Right renal pelvis (tissue), 4 donors: ENCODE measurements at regions not wholly inside any gene's neighbourhood (a gene's known extent, or its start where the extent isn't known, plus 50 kb on each side); places are given as distances from the start of the nearest gene placed in this dataset.

Source experiments
- DNase-seq, 4 donors: peaks; one replicate each; pipeline ENCODE4 v3.0.0-alpha.2; 2013; ENCODE audit warnings: low read depth in 4 of 4, low spot score in 3 of 4, missing footprints in 1 of 4

DNA sequence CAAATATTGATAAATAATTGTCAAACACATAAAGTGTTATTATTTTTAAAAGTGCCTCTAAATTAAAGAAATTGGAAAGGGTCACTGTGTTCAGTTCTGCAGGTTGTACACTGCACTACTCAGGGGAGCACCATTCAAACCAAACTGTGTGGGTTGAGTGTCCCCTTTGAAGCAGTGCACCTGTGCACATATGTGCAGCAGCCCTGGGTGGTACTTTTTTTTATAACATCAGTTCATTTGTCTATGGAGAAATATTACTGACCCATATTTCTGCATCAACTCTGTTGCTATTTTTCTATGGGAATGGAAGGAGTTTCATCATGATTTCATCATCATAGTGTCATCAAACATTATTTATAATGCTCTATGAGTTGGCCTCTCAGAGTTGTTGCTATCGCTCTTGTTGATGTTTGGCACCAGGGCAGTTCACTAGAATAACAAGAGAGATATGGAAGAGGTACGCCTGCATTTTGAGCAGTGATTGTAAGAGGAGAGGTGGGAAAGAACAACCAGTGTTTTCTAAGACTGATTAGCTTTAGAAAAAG is 457.6 kb downstream of the TFAP2A start:
- no peak for DNase-seq

DNA sequence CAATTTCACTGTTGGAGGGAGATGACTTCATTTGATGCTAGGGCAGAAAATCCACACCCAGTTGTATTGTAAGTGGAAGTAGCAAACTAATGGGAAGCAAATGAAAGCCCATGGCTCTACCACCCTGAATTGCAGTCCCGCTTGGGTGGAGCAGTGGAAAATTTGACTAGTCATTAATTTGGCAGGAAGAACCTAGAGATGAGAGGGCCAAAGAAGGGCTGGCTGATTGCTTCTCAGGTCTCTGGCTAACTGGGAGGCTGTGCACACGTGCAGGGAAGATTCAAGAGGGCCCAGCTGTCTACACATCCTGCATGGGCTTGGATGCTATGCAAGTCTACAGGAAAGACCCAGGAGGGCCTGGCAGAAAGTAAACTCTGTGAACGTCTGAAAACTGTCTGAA is 466.2 kb downstream of the TFAP2A start:
- DNase-seq = no peak

DNA sequence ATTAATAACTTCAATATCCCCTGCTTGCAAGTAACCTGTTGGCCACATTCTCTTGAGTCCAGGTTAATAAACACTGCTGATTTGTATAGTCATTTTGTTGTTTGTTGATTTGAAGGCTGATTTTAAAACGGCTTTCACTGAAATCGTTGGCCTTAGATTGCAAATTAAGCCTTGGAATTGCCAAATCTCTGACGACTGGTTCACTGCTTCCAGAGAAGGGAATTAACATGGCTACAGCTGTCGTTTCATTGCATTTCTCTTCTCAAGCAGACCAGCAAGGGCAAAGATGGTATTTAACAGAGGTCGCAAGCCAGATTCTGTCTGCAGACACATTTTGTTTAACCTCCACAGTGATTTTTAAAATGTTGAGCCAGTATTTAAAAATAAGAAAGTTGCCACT is 470.9 kb downstream of the TFAP2A start:
- DNase-seq = no peak

DNA sequence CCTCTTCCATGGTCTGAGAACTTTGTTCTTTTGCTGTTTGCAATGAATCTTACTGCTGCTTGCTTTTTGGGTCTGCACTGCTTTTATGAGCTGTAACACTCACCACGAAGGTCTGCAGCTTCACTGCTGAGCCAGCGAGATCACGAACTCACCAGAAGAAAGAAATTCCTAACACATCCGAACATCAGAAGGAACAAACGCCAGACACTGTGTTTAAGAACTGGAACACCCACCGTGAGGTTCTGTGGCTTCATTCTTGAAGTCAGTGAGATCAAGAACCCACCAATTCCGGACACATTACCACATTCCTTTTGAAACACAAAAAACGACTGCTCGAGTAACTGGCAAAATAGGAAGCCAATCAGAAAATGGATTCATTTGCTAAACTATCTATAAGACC is 471.8 kb downstream of the TFAP2A start:
- DNase-seq = no peak

DNA sequence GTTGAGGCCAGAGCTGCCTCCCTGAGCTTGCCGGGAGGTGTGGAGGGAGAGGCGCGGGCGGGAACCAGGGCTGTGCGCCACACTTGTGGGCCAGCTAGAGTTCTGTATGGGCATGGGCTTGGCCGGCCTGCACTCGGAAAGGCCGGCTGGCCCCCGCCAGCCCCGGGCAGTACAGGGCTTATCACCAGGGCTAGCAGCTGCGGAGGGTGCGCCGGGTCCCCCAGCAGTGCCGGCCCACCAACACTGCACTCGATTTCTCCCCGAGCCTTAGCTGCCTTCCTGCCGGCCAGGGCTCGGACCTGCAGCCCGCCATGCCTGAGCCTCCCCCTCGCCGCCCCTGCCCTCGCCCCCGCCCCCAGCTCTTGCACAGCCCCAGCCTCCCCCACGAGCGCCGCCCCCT is 472.7 kb downstream of the TFAP2A start:
- no peak for DNase-seq

DNA sequence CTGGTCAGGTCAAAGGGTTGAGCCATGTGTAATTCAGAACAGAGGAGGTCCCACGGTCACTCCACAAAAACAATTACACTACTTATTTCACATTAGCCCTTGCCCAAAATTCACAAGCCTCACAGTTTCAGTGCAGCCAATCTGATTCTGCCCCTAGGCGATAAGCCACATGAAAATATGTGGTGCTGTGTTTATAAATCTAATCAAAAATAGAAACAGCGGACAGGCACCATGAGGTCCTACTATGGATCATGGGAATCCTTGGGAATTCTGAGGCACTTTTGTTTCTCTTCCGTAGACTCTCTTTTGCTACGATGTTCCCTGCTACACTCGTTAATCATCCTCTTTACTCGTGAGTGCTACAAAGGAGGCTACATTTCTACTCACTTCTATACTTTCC is 476.1 kb downstream of the TFAP2A start:
- no peak for DNase-seq

DNA sequence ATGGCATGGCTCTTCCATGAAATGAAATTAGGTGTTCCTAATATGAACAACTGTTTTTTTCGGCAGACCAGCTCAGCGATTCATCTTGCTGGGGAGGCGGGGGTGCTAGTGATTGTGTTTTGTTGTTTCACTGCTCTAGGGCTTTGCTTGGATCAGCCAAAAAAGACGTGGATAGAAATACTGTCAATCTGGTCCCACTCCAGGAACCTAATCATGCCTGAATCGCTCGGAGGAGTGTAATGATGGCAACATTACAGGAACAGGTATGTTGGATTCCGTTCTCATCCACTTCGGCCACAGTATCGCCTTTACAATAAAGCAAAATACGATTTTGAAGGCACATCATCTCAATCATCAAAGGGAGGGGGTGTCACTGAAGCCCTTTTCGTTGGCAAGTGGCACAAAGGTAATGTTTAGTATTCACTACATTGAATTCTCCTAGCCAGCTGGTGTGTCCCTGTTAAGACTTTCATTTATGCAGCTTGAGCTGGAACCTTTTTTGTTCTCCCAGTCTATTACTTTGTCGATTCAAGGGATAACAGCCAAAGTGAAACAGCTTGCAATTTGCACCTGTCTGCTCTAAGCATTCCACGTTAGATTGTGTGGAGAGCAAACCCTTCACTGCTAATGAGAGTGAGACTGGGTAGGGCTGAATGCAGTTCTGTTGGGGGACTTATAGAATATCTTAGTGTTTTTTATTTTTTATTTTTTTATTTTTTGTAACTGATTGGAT is 477.7 kb downstream of the TFAP2A start:
- no peak for DNase-seq

DNA sequence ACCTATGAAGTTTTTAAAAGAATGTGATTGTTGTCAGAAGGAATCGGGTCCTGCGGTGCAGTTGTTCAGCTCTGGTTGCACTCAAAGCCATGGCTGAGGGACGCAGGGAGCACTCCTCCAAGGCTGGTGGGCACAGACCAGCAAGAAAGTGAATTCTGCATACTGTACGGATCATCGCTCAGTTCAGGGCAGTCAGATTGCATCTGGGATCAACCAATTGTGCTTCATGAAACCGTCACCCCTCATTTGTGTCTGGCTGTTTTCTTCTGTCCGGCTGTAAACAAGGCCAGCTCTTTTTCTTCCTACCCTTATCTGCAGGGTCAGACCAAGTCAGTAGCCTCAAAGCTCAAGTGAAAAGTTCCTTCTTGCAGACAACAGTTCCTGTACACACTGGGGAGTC is 478.3 kb downstream of the TFAP2A start:
- no peak for DNase-seq

DNA sequence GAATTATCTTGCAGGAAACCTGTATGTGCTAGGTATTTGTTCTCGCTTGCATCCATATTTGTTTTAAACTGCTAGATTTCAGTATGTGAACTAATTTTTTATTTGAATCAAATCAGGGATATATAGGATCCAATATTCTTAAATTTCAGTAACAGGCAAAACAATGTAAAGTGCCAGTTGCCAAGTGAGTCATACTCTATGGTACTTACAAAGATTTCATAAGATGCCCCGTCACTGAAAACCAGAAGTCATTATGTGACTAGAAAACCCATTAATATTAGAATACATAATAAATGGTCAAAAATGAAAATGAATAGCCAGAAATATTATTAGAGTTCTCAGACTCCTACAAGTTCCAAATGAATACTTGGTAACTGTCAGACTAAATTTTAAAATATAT is 481.2 kb downstream of the TFAP2A start:
- no peak for DNase-seq

DNA sequence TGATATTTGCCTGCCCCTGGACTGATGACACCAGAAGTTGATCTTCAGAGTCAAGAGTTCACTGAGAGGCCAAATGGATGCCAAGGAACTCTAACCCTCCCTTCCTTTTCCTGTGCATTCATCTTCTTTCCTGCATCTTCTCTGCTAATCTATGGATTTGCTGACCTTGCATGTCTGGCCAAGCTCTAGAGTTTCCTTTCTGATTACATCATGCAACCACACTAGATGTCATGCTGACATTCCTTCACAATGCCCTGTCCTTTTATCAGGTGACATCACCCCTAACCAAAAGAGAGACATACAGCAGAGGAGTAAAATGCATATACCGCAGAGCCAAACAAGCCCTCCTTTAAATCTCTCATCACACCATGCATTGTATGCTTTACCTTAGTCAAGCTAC is 487.6 kb downstream of the TFAP2A start:
- no peak for DNase-seq

DNA sequence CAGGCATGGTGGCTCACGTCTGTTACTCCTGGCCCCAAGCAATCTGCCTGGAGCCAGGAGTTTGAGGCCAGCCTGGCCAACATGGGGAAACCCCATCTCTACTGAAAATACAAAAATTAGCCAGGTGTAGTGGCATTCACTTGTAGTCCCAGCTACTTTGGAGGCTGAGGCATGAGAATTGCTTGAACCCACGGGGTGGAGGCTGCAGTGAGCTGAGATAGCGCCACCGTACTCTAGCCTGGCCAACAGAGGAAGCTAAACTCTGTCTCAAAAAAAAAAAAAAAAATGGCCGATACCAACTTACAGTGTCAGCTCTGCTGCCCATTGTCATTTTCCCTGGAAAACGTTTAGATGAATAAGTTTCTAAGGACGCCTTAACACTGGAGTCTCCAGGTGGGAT is 489.9 kb downstream of the TFAP2A start:
- no peak for DNase-seq

DNA sequence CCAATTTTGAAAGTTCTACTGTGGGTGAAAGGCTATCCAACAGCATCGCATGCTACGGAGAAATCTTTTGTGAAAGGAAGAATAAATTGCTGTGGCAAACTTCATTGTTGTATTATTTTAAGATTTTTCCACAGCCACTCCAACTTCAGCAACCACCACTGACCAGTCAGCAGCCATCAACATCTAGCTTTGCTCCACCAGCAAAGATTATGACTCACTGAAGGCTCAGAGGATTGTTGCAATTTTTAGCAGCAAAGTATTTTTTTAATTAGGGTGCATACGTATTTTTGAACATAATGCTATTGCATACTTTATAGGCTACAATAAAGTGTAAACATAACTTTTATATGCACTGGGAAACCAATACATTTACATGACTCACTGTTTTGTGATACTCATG is 493.5 kb downstream of the TFAP2A start:
- DNase-seq = no peak

DNA sequence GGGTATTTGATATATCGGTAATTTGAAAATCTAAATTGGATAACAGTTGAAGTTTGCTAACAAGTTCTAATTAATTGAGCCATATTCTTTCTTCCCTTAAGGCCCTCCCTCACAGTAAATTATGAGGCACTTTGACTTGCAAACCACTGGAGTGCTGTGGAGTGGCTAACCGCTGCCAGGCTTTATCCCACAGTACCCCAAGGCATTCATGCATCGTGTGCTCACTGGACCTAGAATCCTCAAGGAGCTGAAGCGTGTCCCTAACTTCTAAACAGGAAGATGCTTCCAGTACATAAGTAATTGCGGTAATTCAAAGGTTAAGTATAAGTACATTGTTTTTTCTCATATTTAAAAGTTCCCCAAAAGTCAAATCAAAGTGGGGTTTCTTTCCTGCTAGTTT is 499.9 kb downstream of the TFAP2A start:
- DNase-seq = no peak

DNA sequence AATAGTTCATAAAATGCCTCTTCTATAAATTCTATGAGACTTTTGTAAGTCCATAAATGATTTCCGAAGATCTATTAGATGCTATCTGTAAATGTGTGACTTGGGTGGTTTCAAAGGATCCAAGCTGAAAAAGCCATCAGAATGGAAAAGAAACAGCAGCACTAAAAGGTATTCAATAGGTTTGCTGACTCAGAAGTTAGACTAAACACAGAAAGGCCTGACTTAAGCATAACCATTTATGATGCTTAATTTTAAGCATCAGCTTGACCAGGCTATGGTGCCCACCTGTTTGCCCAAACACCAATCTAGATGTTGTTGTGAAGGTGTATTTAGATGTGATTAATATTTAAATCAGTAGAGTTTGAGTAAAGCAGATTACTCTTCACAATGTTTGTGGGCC is 513.5 kb downstream of the TFAP2A start:
- DNase-seq = no peak

DNA sequence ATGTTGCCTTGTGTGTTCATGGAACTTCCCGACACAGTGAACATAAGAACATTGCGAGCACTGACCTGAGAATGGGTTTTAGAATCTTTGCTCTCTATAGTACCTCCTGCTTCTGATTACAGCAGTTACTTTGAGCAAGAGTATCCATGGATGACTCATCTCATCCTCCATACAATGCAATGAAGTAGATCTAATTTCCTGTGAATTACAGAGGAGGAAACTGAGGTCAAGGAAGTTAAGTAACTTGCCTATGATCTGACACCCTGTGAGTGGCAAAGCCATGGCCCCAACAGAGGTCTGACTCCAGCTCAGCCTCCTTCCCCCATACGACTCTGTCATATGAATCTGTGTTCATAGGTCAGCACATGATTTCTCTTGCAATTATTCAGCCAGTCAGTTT is 518.1 kb downstream of the TFAP2A start:
- no peak for DNase-seq

DNA sequence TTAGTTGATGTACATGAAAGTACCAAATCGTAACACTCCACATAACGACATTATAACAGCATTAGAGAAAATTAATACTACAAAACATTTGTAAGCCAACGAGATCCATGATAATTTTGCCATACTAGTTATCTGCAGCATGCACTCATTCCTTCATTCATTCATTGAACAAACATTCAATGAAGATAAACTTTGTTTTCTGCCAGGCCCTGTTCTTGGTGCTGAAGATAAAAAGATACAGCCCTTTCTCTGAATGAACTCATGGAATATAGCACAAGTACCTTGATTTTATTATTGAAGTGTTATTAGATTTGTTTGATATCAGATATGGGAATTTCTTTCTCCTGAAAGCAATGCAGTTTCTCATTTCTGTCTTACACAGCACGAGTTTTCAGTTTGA is 524.0 kb downstream of the TFAP2A start:
- no peak for DNase-seq

DNA sequence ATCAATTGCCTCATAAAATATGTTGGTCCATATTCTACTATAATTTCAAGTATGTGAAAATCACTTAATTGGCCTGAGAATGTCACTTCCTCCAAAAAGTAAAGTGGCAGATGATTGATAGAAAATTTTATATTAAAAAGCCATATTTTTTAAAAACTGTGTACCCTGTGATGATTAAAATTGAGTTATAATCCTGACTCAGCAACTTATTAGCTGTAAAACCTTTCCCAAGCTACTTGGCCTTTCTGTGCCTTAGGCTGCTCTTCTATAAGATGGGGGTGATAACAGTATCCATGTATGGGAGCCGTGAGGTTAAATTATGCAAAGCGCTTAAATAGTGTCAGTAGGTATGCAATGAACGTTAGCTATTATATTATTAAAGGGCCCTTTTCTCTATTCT is 524.4 kb downstream of the TFAP2A start:
- DNase-seq = no peak

DNA sequence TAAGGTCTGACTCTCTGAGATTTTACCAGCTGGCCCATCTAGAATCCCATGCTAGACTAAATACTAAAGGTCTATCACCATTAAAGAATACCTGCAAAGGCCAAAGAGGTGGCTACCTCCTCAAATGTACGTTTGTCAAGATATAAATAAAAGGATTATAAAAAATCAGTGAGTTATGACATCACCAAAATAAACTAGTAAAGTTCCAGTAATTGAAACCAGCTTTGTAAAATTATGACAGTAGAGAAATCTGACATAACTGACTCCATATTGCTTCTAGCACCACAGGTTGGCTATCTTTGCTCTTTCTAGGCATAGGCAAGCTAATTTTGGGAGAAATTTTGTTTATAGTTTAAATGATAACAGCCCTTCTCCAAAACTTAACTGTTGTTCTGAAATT is 536.3 kb downstream of the TFAP2A start:
- no peak for DNase-seq

DNA sequence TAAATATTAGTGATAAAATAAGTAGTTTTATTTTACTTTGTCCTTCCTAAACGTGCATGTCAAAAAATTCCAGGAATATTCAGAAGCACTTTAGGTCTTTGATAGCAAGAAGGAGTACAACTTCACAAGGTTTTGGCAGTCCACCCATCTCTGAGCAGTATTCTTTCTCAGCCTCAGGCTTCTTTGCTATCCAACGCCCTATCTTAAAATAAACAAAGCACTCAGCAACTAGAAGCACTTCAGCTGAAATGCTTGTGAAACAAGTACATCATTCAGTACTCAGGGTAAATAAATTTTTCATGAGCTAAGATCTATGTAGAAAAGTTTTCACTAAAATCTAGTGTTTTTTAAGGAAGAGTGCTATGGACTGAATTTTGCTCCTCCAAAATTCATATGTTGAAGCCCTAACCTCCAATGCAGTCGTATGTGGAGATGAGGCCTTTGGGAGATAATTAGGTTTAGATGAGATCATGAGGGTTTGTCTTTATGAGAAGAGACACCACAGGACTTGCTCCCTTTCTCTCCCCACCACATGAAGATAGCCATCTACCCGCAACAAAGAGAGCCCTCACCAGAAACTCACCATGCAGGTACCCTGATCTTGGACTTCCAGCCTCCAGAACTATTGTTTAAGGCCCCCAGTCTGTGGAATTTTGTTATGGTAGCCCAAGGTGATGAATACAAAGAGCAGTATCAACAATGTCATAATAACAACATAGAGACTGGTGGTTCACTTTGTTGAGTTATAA is 539.1 kb downstream of the TFAP2A start:
- DNase-seq = no peak

DNA sequence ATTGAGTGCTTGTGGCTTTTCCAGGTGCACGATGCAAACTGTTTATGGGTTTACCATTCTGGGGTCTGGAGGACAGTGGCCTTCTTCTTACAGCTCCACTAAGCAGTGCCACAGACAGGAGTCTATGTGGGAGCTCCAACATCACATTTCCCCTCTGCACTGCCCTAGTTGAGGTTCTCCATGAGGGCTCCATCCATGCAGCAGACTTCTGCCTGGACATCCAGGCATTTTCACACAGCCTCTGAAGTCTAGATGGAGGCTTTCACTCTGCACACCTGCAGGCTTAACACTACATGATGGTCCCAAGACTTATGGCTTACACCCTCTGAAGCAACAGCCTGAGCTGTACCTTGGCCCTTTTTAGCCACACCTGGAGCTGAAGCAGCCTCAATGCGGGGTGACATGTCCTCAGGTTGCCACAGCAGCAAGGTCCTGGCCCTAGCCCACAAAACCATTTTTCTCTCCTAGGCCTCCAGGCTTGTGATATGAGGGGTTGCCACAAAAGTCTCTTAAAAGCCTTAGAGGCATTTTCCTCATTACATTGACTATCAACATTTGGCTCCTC is 552.2 kb downstream of the TFAP2A start:
- no peak for DNase-seq

DNA sequence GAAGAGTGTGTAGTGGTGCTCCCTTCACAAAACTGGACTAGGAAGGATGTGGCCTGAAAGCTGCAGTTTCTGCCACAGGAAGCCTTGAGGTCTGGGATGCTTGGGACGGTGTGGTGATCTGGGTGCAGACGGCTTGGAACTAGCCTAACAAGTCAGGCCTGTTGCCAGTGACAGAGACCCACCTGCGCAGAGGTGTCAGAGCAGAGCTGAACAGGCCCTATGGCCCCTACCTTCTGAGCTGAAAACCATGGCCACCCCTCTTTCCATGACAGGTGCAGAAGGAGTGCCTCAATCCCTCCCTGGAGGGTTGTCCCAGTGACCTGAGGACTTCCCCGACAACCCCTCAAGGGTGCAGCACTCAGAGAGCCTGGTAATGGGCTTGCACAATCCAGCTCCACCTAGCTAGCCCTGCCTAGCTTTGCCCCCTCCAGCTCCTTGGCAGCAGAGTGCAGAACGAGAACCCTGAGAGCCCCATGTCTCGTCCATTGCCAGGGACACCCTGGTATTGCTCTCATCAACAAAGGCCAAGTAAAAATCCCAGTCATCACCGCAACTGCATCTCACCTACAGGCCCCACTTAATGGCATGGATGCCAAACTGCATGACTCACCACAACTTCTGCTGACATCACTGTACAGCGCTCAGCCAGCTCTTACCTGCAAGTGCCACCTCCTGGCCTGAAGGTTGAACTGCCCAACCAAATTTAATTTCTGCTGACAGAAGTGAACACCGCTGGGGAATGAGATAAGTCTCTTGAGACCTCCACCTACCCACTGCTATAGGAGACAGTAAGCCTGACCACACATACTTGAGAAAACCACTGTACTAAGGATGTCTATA is 563.1 kb downstream of the TFAP2A start:
- no peak for DNase-seq
